CD1c-positive myeloid dendritic cell (primary cell): ENCODE measurements at regions not wholly inside any gene's neighbourhood (a gene's known extent, or its start where the extent isn't known, plus 50 kb on each side); places are given as distances from the start of the nearest gene placed in this dataset.

Source experiments
- DNase-seq: peaks from one replicate; pipeline ENCODE4 v3.0.0-alpha.2; 2016; ENCODE audit errors: extremely low spot score

GRCh38 chr4:156247470-156247869 lies 293.8 kb upstream of the CTSO start:
- no peak for DNase-seq

- no peak for DNase-seq
Measured at GRCh38 chr4:156243015-156243414, 289.3 kb upstream of the CTSO start.

- no peak for DNase-seq
Measured at GRCh38 chr4:156242390-156242789, 288.7 kb upstream of the CTSO start.

GRCh38 chr4:156241896-156242295 lies 288.2 kb upstream of the CTSO start:
- DNase-seq: no peak

GRCh38 chr4:156238171-156238570 lies 284.5 kb upstream of the CTSO start:
- no peak for DNase-seq

GRCh38 chr4:156237231-156237630 lies 283.6 kb upstream of the CTSO start:
- no peak for DNase-seq

- DNase-seq: no peak
Measured at GRCh38 chr4:156230176-156230575, 276.5 kb upstream of the CTSO start.

- no peak for DNase-seq
Measured at GRCh38 chr4:156228676-156229075, 275.0 kb upstream of the CTSO start.

- no peak for DNase-seq
Measured at GRCh38 chr4:156227321-156227720, 273.7 kb upstream of the CTSO start.

- DNase-seq: no peak
Measured at GRCh38 chr4:156223985-156224384, 270.3 kb upstream of the CTSO start.

GRCh38 chr4:156217236-156217635 lies 263.6 kb upstream of the CTSO start:
- no peak for DNase-seq

GRCh38 chr4:156201050-156201449 lies 247.4 kb upstream of the CTSO start:
- DNase-seq: no peak

GRCh38 chr4:156198511-156198910 lies 244.8 kb upstream of the CTSO start:
- no peak for DNase-seq

GRCh38 chr4:156197216-156197615 lies 243.6 kb upstream of the CTSO start:
- no peak for DNase-seq

GRCh38 chr4:156196722-156197121 lies 243.1 kb upstream of the CTSO start:
- no peak for DNase-seq

GRCh38 chr4:156195914-156196313 lies 242.2 kb upstream of the CTSO start:
- no peak for DNase-seq

- no peak for DNase-seq
Measured at GRCh38 chr4:156194896-156195295, 241.2 kb upstream of the CTSO start.

GRCh38 chr4:156193800-156194199 lies 240.1 kb upstream of the CTSO start:
- no peak for DNase-seq

- no peak for DNase-seq
Measured at GRCh38 chr4:156193106-156193505, 239.4 kb upstream of the CTSO start.

GRCh38 chr4:156192033-156192432 lies 238.4 kb upstream of the CTSO start:
- DNase-seq: no peak

- no peak for DNase-seq
Measured at GRCh38 chr4:156191044-156191781, 237.5 kb upstream of the CTSO start.

GRCh38 chr4:156190615-156191014 lies 236.9 kb upstream of the CTSO start:
- no peak for DNase-seq

- DNase-seq: no peak
Measured at GRCh38 chr4:156188596-156188995, 234.9 kb upstream of the CTSO start.

GRCh38 chr4:156186111-156186510 lies 232.4 kb upstream of the CTSO start:
- DNase-seq: no peak
